Stimulated activated CD8-positive, alpha-beta memory T cell treated with anti-CD3 and anti-CD28 coated beads, Interleukin-12 subunit alpha, Interleukin-12 subunit beta, amount 100 ng/mL, for 24 hours (primary cell): ENCODE measurements at regions not wholly inside any gene's neighbourhood (a gene's known extent, or its start where the extent isn't known, plus 50 kb on each side); places are given as distances from the start of the nearest gene placed in this dataset.

Experiments
- DNase-seq: peaks from one replicate; pipeline ENCODE4 v3.0.0-alpha.2; 2020; ENCODE audit errors: extremely low read depth

- DNase-seq = no peak
These were observed 1025.7 kb upstream of the RAG2 start for GRCh38 chr11:37623778-37624177.

GRCh38 chr11:37621662-37622061, 1023.6 kb upstream of the RAG2 start:
- DNase-seq = no peak

DNA sequence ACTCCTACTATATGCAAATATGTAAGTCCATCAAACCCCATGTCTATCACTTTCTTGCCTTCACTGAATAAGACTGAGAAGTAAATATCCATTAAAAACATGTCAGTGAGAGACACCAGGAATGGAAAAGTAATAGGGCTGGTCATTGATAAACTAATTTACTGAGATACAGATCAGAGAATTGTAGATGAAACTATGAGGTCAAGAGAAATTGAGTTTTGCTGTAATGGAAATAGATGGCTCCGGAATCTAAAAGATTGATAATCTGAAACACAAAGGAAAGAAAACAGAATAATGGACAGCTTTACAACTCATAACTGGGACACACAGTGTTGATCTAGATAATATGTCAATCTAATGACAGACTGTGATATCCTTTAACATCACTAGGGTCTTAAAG, 1018.3 kb upstream of the RAG2 start:
- no peak for DNase-seq

- no peak for DNase-seq
These were observed 1015.0 kb upstream of the RAG2 start for GRCh38 chr11:37613031-37613430.

- no peak for DNase-seq
These were observed 1014.1 kb upstream of the RAG2 start for GRCh38 chr11:37612146-37612545.

- DNase-seq = no peak
These were observed 1007.2 kb upstream of the RAG2 start for GRCh38 chr11:37605229-37605628.

- no peak for DNase-seq
These were observed 1000.3 kb upstream of the RAG2 start for GRCh38 chr11:37598381-37598780.

DNA sequence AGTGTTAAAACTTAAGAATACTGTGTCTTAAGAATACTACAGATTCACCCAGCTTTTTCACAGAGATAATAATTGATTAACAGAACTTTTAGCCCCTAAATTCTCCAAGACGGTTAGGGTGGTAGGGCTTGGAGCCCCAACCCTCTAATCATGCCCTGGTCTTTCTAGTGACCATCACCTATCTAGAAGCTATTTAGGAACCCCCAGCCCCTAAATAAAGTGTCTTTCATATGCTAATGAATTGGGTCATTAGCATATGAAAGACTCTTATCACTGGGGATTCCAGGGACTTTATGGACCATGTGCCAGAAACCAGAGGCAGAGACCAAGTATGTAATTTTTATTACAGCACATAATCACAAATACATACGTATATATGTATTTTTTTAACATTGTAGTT, 999.7 kb upstream of the RAG2 start:
- no peak for DNase-seq

GRCh38 chr11:37595845-37596244, 997.8 kb upstream of the RAG2 start:
- DNase-seq = no peak

DNA sequence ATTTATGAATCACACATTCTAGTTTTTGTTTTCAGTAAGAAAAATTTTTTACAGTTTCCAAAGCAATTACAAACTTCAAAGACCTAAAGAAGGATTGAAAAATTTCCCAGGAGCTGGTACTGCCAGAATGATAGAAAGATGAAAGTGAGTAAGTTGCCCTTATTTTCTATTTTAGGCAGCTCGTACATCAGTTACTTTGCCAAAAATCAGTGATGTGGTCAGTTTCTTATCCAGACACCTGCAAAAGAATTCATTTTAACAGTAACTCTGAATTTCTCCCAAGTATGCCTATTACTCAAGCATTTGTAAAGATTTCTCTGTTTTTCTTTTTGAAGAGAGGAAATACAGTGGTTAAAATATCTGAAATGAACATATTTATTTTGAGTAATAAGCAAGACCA, 976.3 kb upstream of the RAG2 start:
- no peak for DNase-seq

DNA sequence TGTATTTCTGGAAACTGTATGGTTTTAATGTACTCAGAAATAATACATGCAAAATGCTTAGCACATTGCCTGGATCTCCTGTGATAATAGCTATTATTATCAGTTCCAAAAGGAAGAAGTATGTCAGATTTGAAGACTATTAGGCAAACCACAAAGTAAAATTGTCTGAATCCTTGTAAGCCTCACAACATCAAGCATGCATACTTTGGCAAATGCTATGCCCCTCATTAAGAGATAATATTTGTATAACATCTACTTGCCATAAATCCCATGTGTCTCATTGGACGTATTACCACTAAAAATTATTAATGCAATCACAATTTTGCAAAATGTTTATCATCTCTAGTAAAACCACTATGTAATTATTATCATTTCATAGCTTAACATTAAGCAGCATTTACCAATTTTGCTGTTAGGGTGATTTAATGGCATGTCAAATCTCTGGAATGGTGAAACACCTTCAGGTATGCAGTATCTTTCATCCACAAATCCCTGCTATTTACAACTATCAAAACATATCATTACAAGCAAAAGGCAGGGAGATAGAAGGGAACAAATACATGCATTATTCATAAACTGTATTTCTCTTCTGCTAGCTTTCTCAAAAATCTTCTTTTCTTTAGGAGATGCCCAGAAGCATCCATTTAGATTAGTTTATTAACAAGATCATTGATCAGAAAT, 974.6 kb upstream of the RAG2 start:
- no peak for DNase-seq

DNA sequence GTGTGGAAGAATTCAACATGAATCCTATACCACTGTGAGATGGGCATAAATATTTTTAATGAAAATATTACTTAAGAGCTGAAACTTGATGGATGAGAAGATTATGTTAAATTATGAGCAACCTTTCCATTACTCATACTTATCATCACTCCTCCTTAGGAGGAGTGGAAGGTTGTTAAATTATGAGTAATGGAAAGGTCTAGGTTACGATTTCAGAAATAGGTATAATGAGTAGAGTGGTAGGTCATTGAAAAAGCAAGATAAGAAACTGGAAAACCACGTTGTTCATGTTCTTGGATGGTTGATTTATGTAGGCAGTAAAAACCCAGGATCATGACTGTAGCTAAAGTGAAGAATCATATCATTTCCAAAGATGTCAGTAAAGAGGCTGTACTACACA, 973.2 kb upstream of the RAG2 start:
- no peak for DNase-seq

GRCh38 chr11:37560991-37561390, 963.0 kb upstream of the RAG2 start:
- no peak for DNase-seq

GRCh38 chr11:37560346-37560745, 962.3 kb upstream of the RAG2 start:
- DNase-seq = no peak

DNA sequence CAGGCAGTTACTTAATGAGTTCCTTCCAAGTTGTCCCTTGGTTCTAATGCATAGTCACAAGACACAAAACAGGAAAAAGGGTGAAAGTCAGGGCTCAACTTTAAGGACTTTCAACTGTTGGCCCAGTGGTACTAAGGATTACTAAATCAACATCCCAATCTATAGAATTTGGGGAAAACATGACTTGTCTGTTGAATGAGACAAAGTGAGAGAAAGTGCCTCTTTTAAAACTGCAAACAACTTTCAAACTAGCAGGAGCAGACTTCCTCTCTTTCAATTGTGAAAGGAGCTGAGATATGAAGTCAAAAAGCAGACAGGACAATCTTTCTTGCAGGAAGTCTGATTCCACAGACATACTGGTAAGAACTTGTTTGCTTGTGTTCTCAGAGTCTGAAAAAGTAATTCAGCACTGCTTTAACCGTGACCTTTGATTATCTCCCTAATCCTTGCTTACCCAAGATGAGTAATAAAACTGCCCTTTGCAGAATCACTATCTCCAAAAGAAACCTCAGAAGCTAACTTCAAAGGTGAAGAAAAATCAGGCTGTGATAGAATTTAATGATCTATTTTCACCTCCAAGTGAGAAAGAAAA, 960.7 kb upstream of the RAG2 start:
- DNase-seq = no peak

DNA sequence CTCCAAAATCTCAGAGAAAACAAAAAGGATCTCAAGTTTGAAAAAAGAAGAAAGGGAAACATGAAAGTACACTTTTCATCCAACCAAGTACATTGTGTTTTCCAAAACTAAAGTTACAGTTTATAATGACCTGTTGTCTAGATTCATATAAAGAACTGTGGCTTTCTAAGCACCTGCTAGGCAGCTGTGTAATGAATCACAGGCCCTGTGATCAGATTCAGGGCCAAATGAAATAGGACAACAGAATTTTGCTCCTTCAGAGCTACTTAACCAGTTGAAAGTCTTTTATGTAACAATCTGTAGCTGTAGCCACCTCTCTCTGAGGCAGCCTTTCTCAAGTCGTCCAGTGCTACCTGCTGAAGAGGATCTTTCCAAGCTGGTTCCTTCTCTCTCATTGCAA, 960.0 kb upstream of the RAG2 start:
- no peak for DNase-seq

DNA sequence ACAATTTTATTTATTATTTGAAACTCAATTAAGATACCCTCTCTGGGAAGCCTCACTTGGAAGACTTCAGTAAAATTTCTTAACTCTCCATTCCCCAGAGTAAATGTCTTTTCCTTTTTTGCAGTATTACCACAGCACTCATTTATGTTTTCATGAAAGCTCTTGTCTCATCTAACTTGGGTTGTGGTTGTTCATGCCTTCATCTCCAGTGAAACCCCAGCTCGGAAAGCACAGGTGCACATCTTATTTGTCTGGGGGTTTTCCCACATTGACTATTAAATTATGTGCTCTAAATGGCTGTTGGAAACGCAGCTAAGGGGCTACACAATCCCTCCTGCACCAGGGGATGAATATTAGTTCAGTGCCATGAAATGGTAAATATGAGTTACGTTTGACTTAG, 954.2 kb upstream of the RAG2 start:
- DNase-seq = no peak

DNA sequence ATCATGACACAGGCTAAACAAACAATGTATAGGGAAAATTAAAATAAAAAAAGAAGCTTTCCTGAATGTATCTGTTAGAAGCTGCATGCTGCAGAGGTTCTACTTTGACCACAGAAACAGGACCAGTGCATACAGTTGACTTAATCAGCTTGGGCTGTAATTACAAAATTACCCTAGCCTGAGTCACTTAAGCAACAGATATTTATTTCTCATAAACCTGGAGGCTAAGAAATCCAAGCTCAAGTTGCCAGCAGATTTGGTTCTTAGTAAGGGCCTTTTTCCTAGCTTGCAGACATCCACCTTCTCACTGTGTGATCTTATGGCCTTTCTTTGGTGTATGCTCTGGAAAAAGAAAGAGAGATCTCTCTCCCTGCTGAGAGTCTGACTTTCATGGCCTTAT, 946.5 kb upstream of the RAG2 start:
- no peak for DNase-seq

DNA sequence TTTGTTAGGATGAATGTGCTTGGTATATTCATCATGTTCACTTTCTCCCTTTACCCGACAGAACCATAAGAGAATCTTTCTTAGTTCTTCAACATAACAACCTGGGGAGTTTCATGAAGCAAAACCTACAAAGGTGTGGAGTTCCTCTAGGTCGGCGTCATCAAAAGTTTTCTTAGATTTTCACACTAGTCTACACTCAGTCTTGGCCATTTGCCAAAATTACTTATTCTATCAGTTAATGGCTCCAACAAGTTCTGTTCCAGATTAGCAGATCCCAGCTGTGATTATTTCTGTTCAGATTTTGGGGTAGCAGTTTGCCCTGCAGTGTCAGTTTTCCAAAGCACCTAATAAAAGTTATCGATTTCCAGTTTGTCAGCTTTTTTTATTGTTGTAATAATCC, 935.8 kb upstream of the RAG2 start:
- DNase-seq = no peak

GRCh38 chr11:37533087-37533486, 935.1 kb upstream of the RAG2 start:
- DNase-seq = no peak

DNA sequence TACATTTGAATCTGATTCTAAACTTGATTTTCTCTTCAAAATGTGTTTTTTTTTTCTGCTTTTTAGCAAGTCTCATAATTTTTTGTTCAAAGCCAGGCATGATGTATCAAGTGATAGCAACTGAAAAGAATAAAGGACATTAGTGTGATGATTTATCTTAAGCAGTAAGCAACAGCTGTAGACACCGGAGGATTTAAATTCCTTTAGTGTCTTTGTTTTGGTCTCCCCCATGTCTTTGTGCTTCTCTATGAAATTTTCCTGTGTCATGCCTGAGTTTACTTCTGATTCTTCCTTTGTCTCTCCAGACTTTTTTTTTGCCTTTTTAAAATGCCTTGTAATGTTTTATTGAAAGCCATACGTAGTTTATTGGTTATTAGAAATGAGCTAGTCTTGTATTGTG, 934.2 kb upstream of the RAG2 start:
- DNase-seq = no peak

DNA sequence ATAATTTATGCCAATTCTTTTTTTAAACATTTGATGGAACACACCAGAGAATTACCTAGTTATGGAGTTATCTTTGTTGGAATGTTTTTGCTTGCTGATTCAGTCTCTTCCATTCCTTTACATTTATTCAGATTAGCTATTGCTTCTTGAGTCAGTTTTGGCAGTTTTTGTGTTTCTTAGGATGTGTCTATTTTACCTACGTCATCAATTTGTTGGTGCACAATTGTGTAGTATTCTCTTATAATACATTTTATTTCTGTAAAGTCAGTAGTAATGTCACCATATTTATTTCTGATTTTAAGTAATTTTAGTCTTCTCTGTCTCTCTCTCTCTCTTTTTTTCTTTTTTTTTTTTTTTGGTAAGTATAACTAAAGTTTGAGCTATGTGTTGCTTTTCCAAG, 929.5 kb upstream of the RAG2 start:
- no peak for DNase-seq

DNA sequence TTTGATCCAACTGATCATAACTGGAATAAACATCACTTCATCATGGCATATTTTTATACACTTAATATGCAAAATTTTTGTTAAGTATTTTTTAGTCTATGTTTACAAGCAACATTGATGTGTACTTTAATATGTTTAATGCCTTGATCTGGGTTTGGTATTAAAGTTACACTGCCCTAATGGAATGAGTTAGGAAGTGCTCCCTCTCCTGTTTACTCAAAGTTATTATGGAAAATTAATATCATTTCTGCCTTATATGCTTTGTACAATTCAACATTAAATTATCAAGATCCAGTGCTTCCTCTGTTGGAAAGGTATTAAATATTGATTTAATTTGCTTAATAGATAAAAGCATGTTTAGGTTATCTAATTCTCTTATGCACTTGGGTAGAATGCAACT, 927.3 kb upstream of the RAG2 start:
- no peak for DNase-seq

DNA sequence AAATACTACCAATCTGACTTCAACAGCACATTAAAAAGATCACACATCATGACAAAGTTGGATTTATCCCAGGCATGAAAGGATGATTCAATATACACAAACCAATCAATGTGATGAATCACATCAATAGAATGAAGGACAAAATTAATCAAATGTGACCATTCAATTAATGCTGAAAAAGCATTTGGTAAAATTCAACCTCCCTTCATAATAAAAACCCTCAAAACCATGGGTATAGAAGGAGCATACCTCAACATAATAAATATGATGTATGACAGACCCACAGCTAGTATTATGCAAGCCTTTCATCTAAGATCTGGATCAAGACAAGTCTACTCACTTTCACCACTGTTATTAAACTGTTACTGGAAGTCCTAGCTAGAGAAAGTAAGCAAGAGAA, 921.7 kb upstream of the RAG2 start:
- DNase-seq = no peak
